Mesendoderm (in vitro differentiated cells): ENCODE measurements at regions not wholly inside any gene's neighbourhood (a gene's known extent, or its start where the extent isn't known, plus 50 kb on each side); places are given as distances from the start of the nearest gene placed in this dataset.
"Not testable (repeated sequence)": the region's sequence is repeated elsewhere in the genome, so short reads cannot be mapped to it uniquely, and the experiment has no call there.

ENCODE experiments used
- DNase-seq: peaks from one replicate; pipeline ENCODE4 v3.0.0; 2013
- H2AK5ac ChIP-seq: 2 replicates; pipeline ENCODE4 v1.6.1; 2013; ENCODE audit warnings: low read length, inconsistent platforms
- H2BK120ac ChIP-seq: 2 replicates; pipeline ENCODE4 v1.6.1; 2013; ENCODE audit warnings: low read depth, mild to moderate bottlenecking, low read length, moderate library complexity, mixed read lengths
- H2BK15ac ChIP-seq: replicated peaks from 2 replicates; pipeline ENCODE4 v1.6.1; 2013; ENCODE audit warnings: low read depth, mild to moderate bottlenecking, moderate library complexity
- H2BK5ac ChIP-seq: 2 replicates; pipeline ENCODE4 v1.6.1; 2013; ENCODE audit warnings: low read length, inconsistent platforms
- H3K18ac ChIP-seq: 2 replicates; pipeline ENCODE4 v1.6.1; 2013; ENCODE audit warnings: mild to moderate bottlenecking, low read length, mixed read lengths
- H3K23ac ChIP-seq: one replicate; pipeline ENCODE4 v1.6.1; 2013; ENCODE audit warnings: low read length
- H3K27ac ChIP-seq: 2 replicates; pipeline ENCODE4 v1.5.1; 2013; ENCODE audit warnings: low read depth, mild to moderate bottlenecking, inconsistent platforms, low read length, moderate library complexity
- H3K27me3 ChIP-seq: 2 replicates; pipeline ENCODE4 v1.6.1; 2013; ENCODE audit warnings: low read length, control low read depth, mild to moderate bottlenecking, inconsistent platforms; ENCODE audit not compliant: insufficient read depth, poor library complexity
- H3K36me3 ChIP-seq: 2 replicates; pipeline ENCODE4 v1.6.1; 2013; ENCODE audit warnings: low read length, inconsistent platforms; ENCODE audit not compliant: control insufficient read depth, insufficient read depth
- H3K4ac ChIP-seq: one replicate; pipeline ENCODE4 v1.6.1; 2013; ENCODE audit warnings: low read depth, mild to moderate bottlenecking, low read length, moderate library complexity
- H3K4me1 ChIP-seq: 2 replicates; pipeline ENCODE4 v1.6.1; 2013; ENCODE audit warnings: low read depth, low read length, inconsistent platforms; ENCODE audit not compliant: control insufficient read depth
- H3K4me2 ChIP-seq: 2 replicates; pipeline ENCODE4 v1.6.1; 2013; ENCODE audit warnings: low read length
- H3K4me3 ChIP-seq: 2 replicates; pipeline ENCODE4 v1.5.1; 2013; ENCODE audit warnings: mild to moderate bottlenecking, low read length
- H3K56ac ChIP-seq: one replicate; pipeline ENCODE4 v1.6.1; 2013; ENCODE audit warnings: low read length
- H3K79me1 ChIP-seq: 2 replicates; pipeline ENCODE4 v1.6.1; 2013; ENCODE audit warnings: low read length, inconsistent platforms
- H3K79me2 ChIP-seq: 2 replicates; pipeline ENCODE4 v1.6.1; 2013; ENCODE audit warnings: mild to moderate bottlenecking, low read length; ENCODE audit not compliant: control insufficient read depth, insufficient read depth
- H3K9ac ChIP-seq: 2 replicates; pipeline ENCODE4 v1.6.1; 2013; ENCODE audit warnings: low read length, inconsistent platforms
- H4K5ac ChIP-seq: one replicate; pipeline ENCODE4 v1.6.1; 2013; ENCODE audit warnings: low read length
- H4K8ac ChIP-seq: one replicate; pipeline ENCODE4 v1.6.1; 2013; ENCODE audit warnings: low read depth, mild to moderate bottlenecking, control low read depth, low read length, moderate library complexity
- WGBS: extraction: QIAGEN DNeasy Blood & Tissue Kit; methylation state at CpG from one replicate; pipeline ENCODE4 v1.1.7; 2013; ENCODE audit warnings: low lambda C conversion rate, missing lambda C conversion rate; ENCODE audit not compliant: insufficient coverage; ENCODE audit errors: extremely low coverage; 5-methylcytosine and 5-hydroxymethylcytosine counted together

- H3K4ac ChIP-seq: no peak overlapping the region
- no peaks in the 10 kb centered on the region for H3K4me1 ChIP-seq
- H3K27ac ChIP-seq: no peak overlapping the region
- no peak overlapping the region for H4K8ac ChIP-seq
- H3K36me3 ChIP-seq: no peaks in the 10 kb centered on the region
- no peak overlapping the region for H2AK5ac ChIP-seq
- no peaks in the 10 kb centered on the region for H3K79me1 ChIP-seq
- no peaks in the 10 kb centered on the region for H3K79me2 ChIP-seq
- no peak overlapping the region for H2BK5ac ChIP-seq
- no peak overlapping the region for H3K4me2 ChIP-seq
- H3K9ac ChIP-seq: peak overlapping the region; percentile 34
- no peak overlapping the region for H2BK120ac ChIP-seq
- no peak for DNase-seq
- no CpG with 5 or more reads among the region's 14 CpGs for WGBS
- H3K23ac ChIP-seq: no peak overlapping the region
- H3K18ac ChIP-seq: peak overlapping the region; percentile 69
- H3K56ac ChIP-seq: peak overlapping the region; percentile 78
- no peak overlapping the region for H2BK15ac ChIP-seq
- H4K5ac ChIP-seq: no peak overlapping the region
- H3K27me3 ChIP-seq: no peaks in the 10 kb centered on the region
- no peak overlapping the region for H3K4me3 ChIP-seq
These were observed 159.0 kb downstream of the ZFP36L2 start for GRCh38 chr2:43067254-43068040.

GRCh38 chr2:43066541-43067253 lies 159.7 kb downstream of the ZFP36L2 start:
- H3K4me2 ChIP-seq, H3K4ac ChIP-seq, H2BK120ac ChIP-seq, H2BK15ac ChIP-seq, H3K79me1 ChIP-seq, H3K36me3 ChIP-seq, H2AK5ac ChIP-seq, H2BK5ac ChIP-seq, H3K4me1 ChIP-seq, H4K5ac ChIP-seq, H3K18ac ChIP-seq, H3K79me2 ChIP-seq, DNase-seq, H3K56ac ChIP-seq, H3K27me3 ChIP-seq, H3K9ac ChIP-seq, H3K4me3 ChIP-seq, H4K8ac ChIP-seq, H3K23ac ChIP-seq, H3K27ac ChIP-seq: not testable (repeated sequence)
- WGBS: no CpG with 5 or more reads among the region's 20 CpGs

GRCh38 chr2:43065871-43066270 lies 160.5 kb downstream of the ZFP36L2 start:
- Histone ChIP-seq H3K4me3 (no peak overlapping the region), H3K79me2 (no peaks in the 10 kb centered on the region), H3K4me1 (no peaks in the 10 kb centered on the region), H4K8ac (no peak overlapping the region), H2AK5ac (no peak overlapping the region), H2BK5ac (no peak overlapping the region), H3K27ac (no peak overlapping the region), H2BK15ac (no peak overlapping the region), H3K4ac (no peak overlapping the region), H3K79me1 (no peaks in the 10 kb centered on the region), H3K23ac (no peak overlapping the region), H4K5ac (no peak overlapping the region), H3K27me3 (no peaks in the 10 kb centered on the region), H2BK120ac (no peak overlapping the region), H3K4me2 (no peak overlapping the region), H3K56ac (no peak overlapping the region), H3K36me3 (no peaks in the 10 kb centered on the region), H3K9ac (no peak overlapping the region), H3K18ac (no peak overlapping the region)
- WGBS: no CpG with 5 or more reads among the region's 10 CpGs
- DNase-seq: no peak

- Histone ChIP-seq H2BK5ac (no peak overlapping the region), H3K4me3 (no peak overlapping the region), H4K8ac (no peak overlapping the region), H3K27me3 (no peaks in the 10 kb centered on the region), H3K4me2 (no peak overlapping the region), H3K4me1 (no peaks in the 10 kb centered on the region), H3K18ac (no peak overlapping the region), H2AK5ac (no peak overlapping the region), H3K27ac (no peak overlapping the region), H3K79me2 (no peaks in the 10 kb centered on the region), H3K9ac (no peak overlapping the region), H3K23ac (no peak overlapping the region), H3K36me3 (no peaks in the 10 kb centered on the region), H3K79me1 (no peaks in the 10 kb centered on the region), H4K5ac (no peak overlapping the region), H3K4ac (no peak overlapping the region), H2BK120ac (no peak overlapping the region), H2BK15ac (no peak overlapping the region), H3K56ac (no peak overlapping the region)
- WGBS: no CpG with 5 or more reads among the region's 3 CpGs
- DNase-seq: no peak
These were observed 161.4 kb downstream of the ZFP36L2 start for GRCh38 chr2:43065036-43065435.

- H3K36me3 ChIP-seq, H2BK15ac ChIP-seq, H3K18ac ChIP-seq, H3K79me2 ChIP-seq, H3K4me3 ChIP-seq, DNase-seq, H3K9ac ChIP-seq, H3K4ac ChIP-seq, H3K23ac ChIP-seq, H3K27ac ChIP-seq, H2BK5ac ChIP-seq, H3K4me2 ChIP-seq, H4K5ac ChIP-seq, H4K8ac ChIP-seq, H3K27me3 ChIP-seq, H3K4me1 ChIP-seq, H3K56ac ChIP-seq, H2BK120ac ChIP-seq, H3K79me1 ChIP-seq, H2AK5ac ChIP-seq: not testable (repeated sequence)
- no CpG with 5 or more reads among the region's 32 CpGs for WGBS
These were observed 163.3 kb downstream of the ZFP36L2 start for GRCh38 chr2:43063096-43063495.
